ENCODE measurements at regions not wholly inside any gene's neighbourhood (a gene's known extent, or its start where the extent isn't known, plus 50 kb on each side); places are given as distances from the start of the nearest gene placed in this dataset.
"Not testable (repeated sequence)": the region's sequence is repeated elsewhere in the genome, so short reads cannot be mapped to it uniquely, and the experiment has no call there.

- DNase-seq (ENCODE audit: low read depth): not testable (repeated sequence)
These were observed 197.1 kb upstream of the TBL1XR1 start for GRCh38 chr3:177394231-177395024.

- DNase-seq (ENCODE audit: low read depth): no peak
These were observed 199.5 kb upstream of the TBL1XR1 start for GRCh38 chr3:177396733-177397132.

- no peak for DNase-seq (ENCODE audit: low read depth)
These were observed 204.1 kb upstream of the TBL1XR1 start for GRCh38 chr3:177401375-177401774.

GRCh38 chr3:177402533-177402932 is 205.3 kb upstream of the TBL1XR1 start:
- DNase-seq (ENCODE audit: low read depth): no peak

DNA sequence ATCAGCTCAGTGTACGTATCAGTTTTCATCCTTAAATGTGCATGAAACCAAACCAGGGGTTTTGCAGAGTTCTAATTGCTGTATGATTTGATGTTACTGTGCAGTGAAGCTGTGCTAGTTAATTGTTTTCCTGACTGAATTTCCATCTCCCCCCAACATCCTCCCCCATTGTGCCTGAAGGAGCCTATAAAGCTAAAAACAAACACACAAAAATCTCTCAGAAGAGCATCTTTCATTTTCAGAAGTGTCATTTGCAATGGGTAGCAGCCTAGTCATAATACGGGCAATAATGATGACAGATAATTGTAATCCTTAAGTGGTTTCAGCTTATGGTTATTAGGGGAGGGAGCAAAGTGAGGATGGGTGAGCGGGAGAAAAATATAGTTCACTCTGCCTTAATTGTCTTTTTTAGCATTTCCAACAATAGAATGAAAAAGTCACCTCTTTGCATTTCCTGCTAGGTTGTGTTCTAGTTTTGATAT is 207.9 kb upstream of the TBL1XR1 start:
- DNase-seq (ENCODE audit: low read depth): no peak

- DNase-seq (ENCODE audit: low read depth): no peak
These were observed 213.4 kb upstream of the TBL1XR1 start for GRCh38 chr3:177410730-177411129.

- DNase-seq (ENCODE audit: low read depth): no peak
These were observed 213.9 kb upstream of the TBL1XR1 start for GRCh38 chr3:177411201-177411600.

- not testable (repeated sequence) for DNase-seq (ENCODE audit: low read depth)
These were observed 215.4 kb upstream of the TBL1XR1 start for GRCh38 chr3:177412677-177413170.

- DNase-seq (ENCODE audit: low read depth): no peak
These were observed 216.8 kb upstream of the TBL1XR1 start for GRCh38 chr3:177414093-177414492.

DNA sequence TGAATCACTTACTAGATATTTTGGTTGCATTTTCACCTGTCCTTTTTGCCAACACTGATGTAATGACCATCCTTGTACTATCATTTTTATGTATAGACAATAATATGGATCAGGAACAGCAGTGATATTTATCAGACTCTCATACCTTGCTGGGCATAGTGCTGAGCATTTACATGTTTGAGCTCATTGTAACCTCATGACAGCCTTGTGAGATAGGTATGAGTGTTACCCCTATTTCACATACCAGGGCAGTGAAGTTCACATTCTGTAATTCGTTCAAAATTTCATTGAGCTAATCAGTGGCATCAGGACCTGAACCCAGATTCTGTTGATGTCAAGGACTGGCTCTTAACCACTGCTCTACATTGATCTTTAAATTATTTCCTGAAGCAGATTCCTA is 221.5 kb upstream of the TBL1XR1 start:
- no peak for DNase-seq (ENCODE audit: low read depth)

- no peak for DNase-seq (ENCODE audit: low read depth)
These were observed 222.8 kb upstream of the TBL1XR1 start for GRCh38 chr3:177419904-177420601.

DNA sequence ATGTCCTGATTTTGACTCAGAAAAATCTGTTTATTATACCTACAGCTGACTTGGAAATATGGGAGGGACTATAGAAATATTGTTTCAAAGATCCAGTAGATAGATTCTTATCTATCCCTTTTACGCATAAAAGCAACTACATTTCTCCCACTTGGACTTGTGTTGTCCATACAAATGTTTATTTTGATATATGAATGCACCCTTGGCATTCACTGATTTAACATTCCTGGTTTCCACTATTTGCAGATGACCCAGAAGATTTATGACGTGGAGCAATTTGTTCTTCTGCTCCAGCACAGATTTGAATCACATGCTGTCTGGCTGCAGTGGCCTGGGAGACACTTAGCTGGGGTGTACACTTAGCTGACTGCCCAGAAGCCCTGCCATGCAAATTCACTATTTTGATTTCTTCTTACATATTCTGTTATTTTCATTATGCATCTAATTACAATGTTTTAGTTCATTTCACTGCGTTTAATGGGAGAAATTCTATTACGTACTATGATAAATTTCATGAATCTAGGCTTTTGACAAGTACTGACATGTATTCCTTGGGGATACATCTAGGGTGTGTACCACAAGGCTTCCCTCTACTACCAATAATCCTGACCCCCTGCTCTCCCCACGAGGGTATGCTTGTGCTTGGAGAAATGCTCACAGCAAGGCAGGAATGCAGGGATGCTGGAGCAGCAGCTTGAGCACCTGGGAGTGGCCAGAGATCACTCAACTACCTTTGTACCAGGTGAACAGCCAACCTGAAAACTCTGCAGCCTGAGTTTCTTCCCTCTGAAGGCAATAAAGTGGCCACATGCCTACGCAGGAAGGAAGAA is 223.6 kb upstream of the TBL1XR1 start:
- peak; percentile 62 for DNase-seq (ENCODE audit: low read depth)

DNA sequence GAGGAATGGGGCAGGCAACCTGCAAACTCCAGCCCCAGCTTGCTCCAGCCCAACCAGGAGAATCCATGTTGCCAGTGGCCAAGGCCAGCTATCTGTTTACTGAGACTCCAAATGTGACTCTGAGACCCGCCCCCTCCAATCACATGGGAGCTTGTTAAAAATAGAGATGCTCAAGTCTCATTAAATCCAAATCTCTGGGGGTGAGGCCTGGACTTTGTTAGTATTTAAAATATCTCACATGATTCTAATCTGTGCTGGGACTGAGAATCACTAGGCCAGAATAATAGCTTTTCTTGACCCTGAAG is 224.2 kb upstream of the TBL1XR1 start:
- no peak for DNase-seq (ENCODE audit: low read depth)

GRCh38 chr3:177424521-177424920 is 227.2 kb upstream of the TBL1XR1 start:
- DNase-seq (ENCODE audit: low read depth): no peak

GRCh38 chr3:177425042-177425441 is 227.8 kb upstream of the TBL1XR1 start:
- no peak for DNase-seq (ENCODE audit: low read depth)

GRCh38 chr3:177426106-177426877 is 229.0 kb upstream of the TBL1XR1 start:
- DNase-seq (ENCODE audit: low read depth): no peak

DNA sequence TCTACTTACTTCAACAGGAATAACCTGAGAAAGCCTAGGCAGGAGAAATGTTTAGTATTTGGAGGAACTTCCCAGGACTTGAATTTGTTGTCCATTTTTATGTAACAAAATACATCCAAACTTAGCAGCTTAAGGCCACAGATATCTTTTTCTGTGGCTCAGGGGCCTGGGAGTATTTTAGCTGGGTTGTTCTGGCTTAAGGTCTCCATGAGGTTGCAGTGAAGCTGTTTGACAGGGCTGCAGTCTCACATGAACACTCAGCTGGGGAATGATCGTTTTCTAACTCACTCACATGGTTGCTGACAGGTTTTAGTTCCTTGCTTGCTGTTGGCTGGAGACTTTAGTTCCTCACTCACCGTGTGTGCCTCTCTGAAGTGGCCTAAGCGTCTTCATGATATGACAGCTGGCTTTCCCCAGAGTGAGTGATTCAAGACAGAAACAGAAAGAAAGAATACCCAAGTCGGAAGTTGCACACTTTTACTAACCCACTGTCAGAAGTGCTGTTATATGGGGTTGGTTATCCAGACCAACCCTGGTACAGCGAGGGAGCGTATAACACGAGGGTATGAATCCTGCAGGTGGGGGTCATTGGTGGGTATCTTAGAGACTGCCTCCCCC is 229.7 kb upstream of the TBL1XR1 start:
- no peak for DNase-seq (ENCODE audit: low read depth)

- DNase-seq (ENCODE audit: low read depth): peak; percentile 57
These were observed 230.3 kb upstream of the TBL1XR1 start for GRCh38 chr3:177427540-177427939.

DNA sequence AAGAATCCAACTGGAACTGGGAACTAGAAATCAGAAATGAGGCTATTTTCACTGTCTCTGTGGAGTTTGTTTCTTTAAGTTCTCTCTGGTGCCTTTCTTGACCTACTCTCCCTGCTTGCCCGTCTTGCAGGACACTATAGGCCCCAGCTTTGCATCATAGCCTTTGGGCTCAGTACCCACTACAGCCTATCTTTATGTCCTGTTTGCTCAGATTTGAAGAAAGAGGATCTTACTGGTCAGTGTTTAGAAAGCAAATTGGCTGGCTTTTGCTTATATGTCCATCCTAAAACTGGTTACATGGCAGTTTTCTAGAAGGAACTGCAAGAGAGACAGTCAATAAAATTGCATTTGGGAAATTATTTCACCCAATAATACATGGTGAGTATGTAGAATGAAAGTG is 231.8 kb upstream of the TBL1XR1 start:
- DNase-seq (ENCODE audit: low read depth): no peak

- no peak for DNase-seq (ENCODE audit: low read depth)
These were observed 232.5 kb upstream of the TBL1XR1 start for GRCh38 chr3:177429771-177430170.

DNA sequence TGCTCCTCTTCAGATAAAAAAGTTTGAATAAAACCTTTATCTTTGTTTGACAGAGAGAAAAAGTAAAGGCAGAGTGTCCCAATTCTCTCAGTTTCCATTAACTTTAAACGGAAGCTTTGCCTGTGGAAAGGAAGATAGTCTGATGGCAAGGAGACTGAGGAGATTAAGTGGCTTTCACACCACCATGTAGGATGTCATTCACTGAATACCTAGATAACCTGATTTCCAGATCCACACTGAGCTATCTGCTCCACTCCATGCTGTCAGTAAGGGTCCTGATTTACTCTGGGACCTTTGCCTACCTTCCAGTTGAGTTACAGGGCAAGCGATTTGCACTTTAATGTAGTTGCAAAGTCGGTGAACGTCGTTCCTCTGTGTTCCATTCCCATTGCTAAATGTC is 233.4 kb upstream of the TBL1XR1 start:
- DNase-seq (ENCODE audit: low read depth): no peak

All from amniotic epithelial cell (primary cell).